C4-2B (cell line): ENCODE measurements at regions not wholly inside any gene's neighbourhood (a gene's known extent, or its start where the extent isn't known, plus 50 kb on each side); places are given as distances from the start of the nearest gene placed in this dataset.

Source experiments
- CTCF ChIP-seq: fragments of 450-650 bp; conservative IDR thresholded peaks from 2 replicates; pipeline ENCODE4 v1.5.1; 2017; ENCODE audit warnings: mild to moderate bottlenecking
- ZFX ChIP-seq: fragments of 450-650 bp; IDR thresholded peaks from 2 replicates; pipeline ENCODE4 v1.6.1; 2017

GRCh38 chr1:60343736-60344135 lies 270.2 kb upstream of the C1orf87 start:
- TF ChIP-seq CTCF (no peak), ZFX (no peak)
